GM21737 (cell line): ENCODE measurements at regions not wholly inside any gene's neighbourhood (a gene's known extent, or its start where the extent isn't known, plus 50 kb on each side); places are given as distances from the start of the nearest gene placed in this dataset.
"Not testable (repeated sequence)": the region's sequence is repeated elsewhere in the genome, so short reads cannot be mapped to it uniquely, and the experiment has no call there.

Source experiments
- ATAC-seq: cut with Tn5 transposase; IDR thresholded peaks from one replicate; pipeline ENCODE4 v1.9.1; 2021; ENCODE audit warnings: mild to moderate bottlenecking, moderate library complexity; ENCODE audit not compliant: unreplicated experiment

GRCh38 chr10:121356183-121356582, 242.1 kb downstream of the FGFR2 start:
- no peak for ATAC-seq

GRCh38 chr10:121357401-121357800, 240.8 kb downstream of the FGFR2 start:
- no peak for ATAC-seq

GRCh38 chr10:121362026-121362425, 236.2 kb downstream of the FGFR2 start:
- ATAC-seq: no peak

GRCh38 chr10:121365566-121365965, 232.7 kb downstream of the FGFR2 start:
- no peak for ATAC-seq

- no peak for ATAC-seq
Observed at GRCh38 chr10:121368347-121369025, 229.8 kb downstream of the FGFR2 start.

- ATAC-seq: no peak
Observed at GRCh38 chr10:121369616-121370015, 228.6 kb downstream of the FGFR2 start.

- ATAC-seq: no peak
Observed at GRCh38 chr10:121371836-121372235, 226.4 kb downstream of the FGFR2 start.

GRCh38 chr10:121373411-121373810, 224.8 kb downstream of the FGFR2 start:
- ATAC-seq: no peak

- ATAC-seq: no peak
Observed at GRCh38 chr10:121374121-121374520, 224.1 kb downstream of the FGFR2 start.

- ATAC-seq: no peak
Observed at GRCh38 chr10:121375172-121375571, 223.1 kb downstream of the FGFR2 start.

- no peak for ATAC-seq
Observed at GRCh38 chr10:121378251-121378801, 219.9 kb downstream of the FGFR2 start.

GRCh38 chr10:121379013-121379412, 219.2 kb downstream of the FGFR2 start:
- ATAC-seq: no peak

- ATAC-seq: no peak
Observed at GRCh38 chr10:121380211-121380610, 218.0 kb downstream of the FGFR2 start.

GRCh38 chr10:121382029-121382520, 216.2 kb downstream of the FGFR2 start:
- not testable (repeated sequence) for ATAC-seq

GRCh38 chr10:121385136-121385535, 213.1 kb downstream of the FGFR2 start:
- no peak for ATAC-seq

GRCh38 chr10:121392657-121393056, 205.6 kb downstream of the FGFR2 start:
- no peak for ATAC-seq

GRCh38 chr10:121393522-121393921, 204.7 kb downstream of the FGFR2 start:
- no peak for ATAC-seq

- not testable (repeated sequence) for ATAC-seq
Observed at GRCh38 chr10:121400507-121400906, 197.7 kb downstream of the FGFR2 start.

- ATAC-seq: no peak
Observed at GRCh38 chr10:121403527-121403926, 194.7 kb downstream of the FGFR2 start.

GRCh38 chr10:121404611-121405010, 193.6 kb downstream of the FGFR2 start:
- no peak for ATAC-seq

GRCh38 chr10:121405096-121405495, 193.1 kb downstream of the FGFR2 start:
- ATAC-seq: no peak

- ATAC-seq: no peak
Observed at GRCh38 chr10:121405549-121405948, 192.7 kb downstream of the FGFR2 start.

- no peak for ATAC-seq
Observed at GRCh38 chr10:121405953-121406352, 192.3 kb downstream of the FGFR2 start.
